GM12874 (cell line): ENCODE measurements at regions not wholly inside any gene's neighbourhood (a gene's known extent, or its start where the extent isn't known, plus 50 kb on each side); places are given as distances from the start of the nearest gene placed in this dataset.

Source experiments
- TF ChIP-seq, protein P1 (sequence below): IDR thresholded peaks from 2 replicates; pipeline ENCODE4 v1.5.1; 2011; ENCODE audit warnings: low read depth, mild to moderate bottlenecking, control low read depth, low read length, moderate library complexity; ENCODE audit not compliant: insufficient read depth

GRCh38 chr4:108367751-108368150, 199.0 kb upstream of the LEF1 start:
- TF ChIP-seq, protein P1, sequence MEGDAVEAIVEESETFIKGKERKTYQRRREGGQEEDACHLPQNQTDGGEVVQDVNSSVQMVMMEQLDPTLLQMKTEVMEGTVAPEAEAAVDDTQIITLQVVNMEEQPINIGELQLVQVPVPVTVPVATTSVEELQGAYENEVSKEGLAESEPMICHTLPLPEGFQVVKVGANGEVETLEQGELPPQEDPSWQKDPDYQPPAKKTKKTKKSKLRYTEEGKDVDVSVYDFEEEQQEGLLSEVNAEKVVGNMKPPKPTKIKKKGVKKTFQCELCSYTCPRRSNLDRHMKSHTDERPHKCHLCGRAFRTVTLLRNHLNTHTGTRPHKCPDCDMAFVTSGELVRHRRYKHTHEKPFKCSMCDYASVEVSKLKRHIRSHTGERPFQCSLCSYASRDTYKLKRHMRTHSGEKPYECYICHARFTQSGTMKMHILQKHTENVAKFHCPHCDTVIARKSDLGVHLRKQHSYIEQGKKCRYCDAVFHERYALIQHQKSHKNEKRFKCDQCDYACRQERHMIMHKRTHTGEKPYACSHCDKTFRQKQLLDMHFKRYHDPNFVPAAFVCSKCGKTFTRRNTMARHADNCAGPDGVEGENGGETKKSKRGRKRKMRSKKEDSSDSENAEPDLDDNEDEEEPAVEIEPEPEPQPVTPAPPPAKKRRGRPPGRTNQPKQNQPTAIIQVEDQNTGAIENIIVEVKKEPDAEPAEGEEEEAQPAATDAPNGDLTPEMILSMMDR = no peak

DNA sequence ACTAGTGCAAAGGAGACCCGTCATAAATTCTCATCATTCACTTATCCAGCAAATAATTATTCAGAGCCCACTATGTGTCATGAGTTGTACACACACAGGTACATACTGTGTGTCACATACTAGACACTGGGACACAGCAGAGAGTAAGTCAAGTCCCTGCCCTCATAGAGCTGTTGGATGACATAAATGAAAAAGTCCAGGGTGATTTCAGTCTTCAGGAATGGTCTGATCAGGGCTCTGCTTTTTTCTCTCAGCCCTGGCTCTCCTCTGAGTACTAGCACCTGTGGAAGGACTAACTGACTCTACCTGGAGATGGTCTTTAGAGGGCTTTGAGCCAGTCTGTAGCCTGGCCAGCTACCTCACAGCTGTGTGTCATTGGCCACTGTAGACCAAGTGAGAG, 198.0 kb upstream of the LEF1 start:
- TF ChIP-seq, protein P1 = no peak

- TF ChIP-seq, protein P1 = no peak
These were observed 196.8 kb upstream of the LEF1 start for GRCh38 chr4:108365551-108365950.

- TF ChIP-seq, protein P1 = no peak
These were observed 193.2 kb upstream of the LEF1 start for GRCh38 chr4:108361886-108362285.

GRCh38 chr4:108361446-108361820, 192.7 kb upstream of the LEF1 start:
- TF ChIP-seq, protein P1 = no peak

DNA sequence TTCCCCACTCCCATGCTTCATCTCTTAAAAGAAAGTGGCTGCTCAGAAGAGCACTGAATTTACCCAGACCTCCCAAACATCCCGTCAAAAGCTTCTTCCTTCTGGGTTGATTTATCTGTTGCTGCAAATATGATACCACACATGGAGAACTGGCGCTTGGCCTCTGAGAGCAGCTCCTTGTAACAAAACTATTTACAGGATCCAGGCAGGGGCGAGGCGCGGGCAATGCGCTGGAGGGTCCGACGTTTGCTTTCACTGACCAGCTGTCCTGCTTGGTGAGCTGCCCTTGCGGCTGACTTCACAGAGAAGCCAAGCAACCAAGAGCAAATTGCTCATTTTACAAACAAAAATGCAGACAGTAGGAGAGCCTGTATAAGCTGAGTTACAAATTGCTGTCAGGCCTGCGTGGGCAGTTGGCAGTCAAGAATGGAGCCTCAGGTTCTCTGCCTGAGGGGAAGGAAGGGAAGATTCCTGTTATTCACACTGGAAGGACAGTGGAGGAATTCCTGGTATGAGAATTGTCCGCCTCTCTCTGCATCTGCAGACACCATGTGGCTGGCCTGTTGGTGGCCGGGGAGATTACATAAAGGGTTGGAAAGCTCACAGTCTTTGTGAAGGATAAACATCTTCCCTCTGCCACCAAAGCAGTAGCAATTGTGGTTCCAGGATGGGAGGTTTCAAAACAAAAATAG, 192.2 kb upstream of the LEF1 start:
- TF ChIP-seq, protein P1 = no peak

- TF ChIP-seq, protein P1 = no peak
These were observed 191.4 kb upstream of the LEF1 start for GRCh38 chr4:108359986-108360681.
